Stimulated activated CD8-positive, alpha-beta memory T cell treated with anti-CD3 and anti-CD28 coated beads, Interleukin-7, amount 100 ng/mL, for 48 hours (primary cell): ENCODE measurements at regions not wholly inside any gene's neighbourhood (a gene's known extent, or its start where the extent isn't known, plus 50 kb on each side); places are given as distances from the start of the nearest gene placed in this dataset.
"Not testable (repeated sequence)": the region's sequence is repeated elsewhere in the genome, so short reads cannot be mapped to it uniquely, and the experiment has no call there.

ENCODE experiments used
- DNase-seq, 2 donors: peaks; one replicate each; pipeline ENCODE4 v3.0.0-alpha.2; 2020; ENCODE audit warnings: low read depth in 1 of 2; ENCODE audit errors: extremely low read depth in 1 of 2

GRCh38 chr2:88396209-88396608 is 56.3 kb downstream of the FOXI3 start:
- no peak for DNase-seq

DNA sequence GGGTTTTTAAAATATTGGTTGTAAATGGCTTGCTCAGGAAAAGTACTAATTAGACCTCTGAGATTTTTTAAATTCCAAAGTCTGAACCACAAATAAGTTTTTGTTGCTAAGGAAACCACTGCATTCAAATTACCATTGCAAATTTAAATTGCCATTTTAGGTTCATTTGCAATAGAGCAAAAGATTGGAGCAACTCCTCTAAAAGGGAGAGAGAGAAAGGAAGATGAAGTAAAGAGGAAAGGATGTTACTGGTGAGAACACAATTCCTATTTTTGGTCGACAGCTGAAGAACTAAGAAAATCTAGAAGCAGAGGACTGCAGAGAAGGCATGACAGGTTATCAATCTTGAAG is 74.9 kb downstream of the FOXI3 start:
- DNase-seq: no peak

- DNase-seq: no peak
Observed at GRCh38 chr2:88372042-88372441, 80.5 kb downstream of the FOXI3 start.

DNA sequence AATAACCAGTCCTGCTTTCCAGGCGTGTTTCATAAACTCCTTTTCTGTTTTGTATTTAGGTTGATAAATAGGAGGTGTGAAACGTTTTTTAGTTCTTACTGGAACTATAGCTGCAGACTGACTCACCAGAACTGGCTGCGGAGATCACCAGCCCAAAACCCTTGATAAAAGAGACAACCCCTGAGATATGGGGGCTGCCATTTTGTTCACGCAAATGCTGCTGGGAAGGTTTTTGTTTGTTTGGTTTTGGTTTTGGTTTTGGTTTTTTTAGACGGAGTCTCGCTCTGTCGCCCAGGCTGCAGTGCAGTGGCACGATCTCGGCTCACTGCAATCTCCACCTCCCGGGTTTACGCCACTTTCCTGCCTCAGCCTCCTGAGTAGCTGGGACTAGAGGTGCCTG is 87.1 kb downstream of the FOXI3 start:
- DNase-seq: not testable (repeated sequence)

GRCh38 chr2:88355486-88355885 is 97.0 kb downstream of the FOXI3 start:
- DNase-seq: no peak

GRCh38 chr2:88351249-88351601 is 101.3 kb downstream of the FOXI3 start:
- DNase-seq: no peak

DNA sequence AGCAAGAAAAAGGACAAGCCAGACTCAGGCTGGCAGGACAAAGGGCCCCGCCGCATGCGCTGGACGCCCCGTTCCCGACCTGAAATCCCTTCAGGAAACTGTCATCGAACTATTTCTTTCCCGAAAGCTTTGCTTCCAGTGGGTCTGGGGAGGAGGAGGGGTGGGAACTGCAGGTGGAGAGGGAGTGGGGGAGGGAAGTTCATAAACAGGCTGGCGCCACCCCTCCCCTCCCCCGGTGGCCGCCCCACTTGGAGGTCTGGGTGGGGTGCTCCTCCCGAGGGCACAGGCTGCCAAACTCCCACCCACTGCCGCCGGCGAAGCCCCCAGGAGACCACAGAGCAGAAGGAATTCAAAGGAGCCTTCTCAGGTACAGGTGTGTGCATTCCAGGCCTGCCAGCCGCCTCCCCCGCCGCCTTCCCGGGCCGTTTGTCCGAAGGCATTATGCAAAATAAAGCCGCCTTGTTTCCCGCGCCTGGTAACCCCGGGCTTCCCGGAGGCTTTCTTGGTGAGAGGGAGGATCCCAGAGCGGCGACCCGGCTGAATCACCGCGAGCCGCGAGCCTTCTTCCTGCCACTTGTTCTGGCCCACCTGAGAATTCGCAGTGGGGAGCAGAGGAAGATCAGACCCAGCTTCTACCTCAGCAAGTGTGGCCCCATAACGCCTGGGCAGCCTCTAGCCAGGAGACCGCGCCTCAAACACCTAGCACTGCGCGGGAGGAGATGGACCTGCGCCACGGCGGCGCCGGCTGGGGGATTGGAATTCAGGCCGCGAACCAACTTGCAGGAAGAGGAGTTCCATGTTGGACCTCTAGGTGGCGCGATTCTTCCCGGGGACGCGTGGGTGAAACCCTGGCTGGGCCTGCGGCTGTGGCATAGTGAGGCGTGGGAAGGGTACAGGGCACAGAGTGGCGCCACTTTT is 101.9 kb downstream of the FOXI3 start:
- DNase-seq: peak in 1 of 2 donors; percentile 40

DNA sequence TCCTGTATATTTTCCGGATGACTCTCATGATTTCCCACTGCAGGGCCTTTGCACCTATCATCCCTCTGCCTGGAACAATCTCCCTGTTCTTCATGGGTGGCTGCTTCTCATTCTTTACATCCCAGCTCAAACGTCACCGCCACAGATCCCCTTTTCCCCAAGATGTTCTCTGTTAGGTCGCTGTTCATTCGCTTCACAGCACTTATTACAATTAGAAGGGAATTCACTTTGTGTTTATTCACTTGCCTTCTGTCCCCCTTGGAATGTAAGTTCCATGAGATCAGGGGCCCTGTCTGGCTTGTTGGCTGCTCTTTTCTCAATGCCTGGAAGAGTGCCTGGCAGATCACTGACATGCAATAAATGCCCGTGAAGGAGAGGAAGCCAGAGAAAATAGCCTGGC is 106.7 kb downstream of the FOXI3 start:
- no peak for DNase-seq

GRCh38 chr2:88342749-88343148 is 109.7 kb downstream of the FOXI3 start:
- DNase-seq: no peak

GRCh38 chr2:88334418-88334817 is 118.1 kb downstream of the FOXI3 start:
- DNase-seq: no peak

GRCh38 chr2:88331239-88331638 is 121.3 kb downstream of the FOXI3 start:
- no peak for DNase-seq

GRCh38 chr2:88329815-88330603 is 122.5 kb downstream of the FOXI3 start:
- no peak for DNase-seq

- no peak for DNase-seq
Observed at GRCh38 chr2:88321449-88322248, 130.8 kb downstream of the FOXI3 start.

- DNase-seq: no peak
Observed at GRCh38 chr2:88320076-88320773, 132.3 kb downstream of the FOXI3 start.

DNA sequence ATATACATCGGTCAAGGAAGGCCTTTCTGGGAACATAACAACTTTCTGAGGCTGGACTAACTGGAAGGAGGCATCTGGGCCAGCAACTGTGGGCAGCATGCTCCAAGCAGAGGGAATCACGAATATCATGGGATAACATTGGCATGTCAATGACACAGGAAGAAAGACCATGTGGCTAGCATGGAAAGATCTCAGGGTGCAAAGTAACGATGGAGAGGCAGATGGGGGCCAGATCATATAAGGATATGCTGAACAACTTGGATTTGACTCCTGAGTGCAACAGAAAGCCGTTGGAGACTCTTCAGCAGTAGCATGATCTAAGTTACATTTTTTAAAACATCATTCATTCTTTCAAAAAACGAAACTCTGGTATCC is 133.6 kb downstream of the FOXI3 start:
- no peak for DNase-seq

DNA sequence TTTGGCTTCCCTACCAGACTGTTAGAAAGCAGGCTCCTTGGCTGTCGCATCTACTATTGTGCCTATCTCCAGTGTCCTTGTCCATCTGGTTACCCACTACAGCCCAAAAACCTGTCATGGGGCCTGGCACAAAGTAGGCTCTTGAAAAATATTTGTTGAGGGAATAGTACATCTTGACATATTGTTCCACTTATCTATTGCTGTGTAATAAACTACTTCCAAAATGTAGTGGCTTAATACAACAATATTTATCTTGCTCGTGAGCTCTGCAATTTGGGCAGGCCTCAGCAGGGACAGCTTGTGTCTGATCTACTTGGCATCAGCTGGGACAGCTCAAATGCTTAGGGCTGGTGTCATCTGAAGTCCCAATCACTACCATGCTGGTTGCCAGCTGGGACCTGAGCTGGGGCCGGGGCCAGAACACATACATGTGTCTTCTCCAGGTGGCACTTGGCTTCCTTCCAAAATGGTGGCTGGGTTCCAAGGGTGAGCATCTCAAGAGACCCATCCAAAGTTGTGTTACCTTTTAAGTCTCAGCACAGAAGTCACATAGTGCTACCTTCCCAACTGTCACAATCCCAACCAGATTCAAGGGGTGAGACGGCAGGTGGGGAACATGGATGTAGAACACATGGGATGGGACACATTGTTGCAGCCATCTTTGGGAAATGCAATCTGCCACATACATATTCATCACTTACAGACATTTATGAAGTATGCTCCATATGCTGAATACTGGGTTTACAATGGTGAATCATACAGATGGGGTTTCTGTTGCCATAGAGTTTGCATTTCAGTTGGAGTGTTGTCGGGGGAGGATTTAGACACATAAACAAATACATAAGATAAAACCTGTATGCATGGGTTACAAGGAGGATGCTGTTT is 134.2 kb downstream of the FOXI3 start:
- DNase-seq: no peak

GRCh38 chr2:88310787-88311186 is 140.6 kb downstream of the THNSL2 start:
- no peak for DNase-seq

DNA sequence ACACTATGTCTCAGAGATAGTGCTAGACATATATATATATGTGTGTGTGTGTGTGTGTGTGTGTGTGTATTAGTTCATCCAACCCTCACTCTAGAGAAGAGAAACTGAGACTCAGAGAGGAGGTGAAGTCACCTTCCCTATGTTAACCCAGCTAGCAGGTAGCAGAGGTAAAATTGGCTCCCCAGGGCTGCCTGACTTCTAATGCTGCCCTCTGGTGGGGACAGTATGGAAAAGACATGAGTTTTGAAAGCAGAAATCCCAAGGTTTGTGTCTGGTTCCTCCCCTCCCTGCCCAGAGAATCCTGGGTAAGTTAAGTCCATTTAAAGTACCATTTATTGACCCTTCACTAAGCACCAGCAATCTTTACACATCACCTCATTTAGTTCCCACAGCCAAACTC is 137.7 kb downstream of the THNSL2 start:
- no peak for DNase-seq

DNA sequence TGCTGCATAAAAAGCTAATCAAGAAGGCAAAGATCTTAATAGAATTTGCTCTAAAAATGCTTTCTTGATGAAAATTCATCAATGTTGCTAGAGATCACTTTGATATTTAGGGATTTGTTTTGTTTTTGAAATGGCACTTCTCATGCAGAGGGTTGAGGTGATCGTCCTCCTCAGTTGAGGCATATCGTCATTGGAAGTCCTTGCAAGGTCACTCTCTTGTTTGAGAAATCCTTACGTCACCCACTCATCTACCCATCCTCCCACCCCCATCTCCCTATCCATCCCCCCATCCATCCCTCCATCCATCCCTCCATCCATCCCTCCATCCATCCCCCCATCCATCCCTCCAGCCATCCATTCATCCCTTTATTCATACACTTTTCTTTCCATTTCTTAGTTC is 133.7 kb downstream of the THNSL2 start:
- no peak for DNase-seq

DNA sequence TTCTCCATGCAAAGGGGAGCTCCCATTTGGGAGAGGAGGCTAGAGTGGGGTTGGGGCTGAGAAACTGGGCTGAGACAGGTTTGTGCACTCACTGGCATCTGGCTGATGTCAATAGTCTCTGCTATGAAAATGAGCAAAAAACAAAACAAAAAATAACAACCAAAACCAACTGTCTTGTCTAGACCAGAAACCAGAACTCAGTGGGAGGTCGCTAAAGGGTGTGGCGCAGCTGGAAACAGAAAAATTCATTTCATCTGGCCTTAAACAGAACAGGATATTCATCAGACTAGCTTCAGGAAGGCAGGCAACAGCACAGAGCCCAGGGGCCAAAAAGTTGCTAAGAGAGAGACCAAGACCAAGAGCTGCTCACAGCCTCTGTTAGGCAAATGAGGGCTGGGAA is 126.1 kb downstream of the THNSL2 start:
- DNase-seq: no peak
